Glutamatergic neuron (in vitro differentiated cells): ENCODE measurements at regions not wholly inside any gene's neighbourhood (a gene's known extent, or its start where the extent isn't known, plus 50 kb on each side); places are given as distances from the start of the nearest gene placed in this dataset.
A peak's percentile ranks its signal among the peaks of the same experiment; 100 is the strongest.

Experiments used
- DNase-seq: peaks from one replicate; pipeline ENCODE4 v3.0.0; 2022
- H3K27ac Mint-ChIP-seq: one replicate; pipeline ENCODE4 v1.8.0; 2020; ENCODE audit warnings: mild to moderate bottlenecking, mixed read lengths, inconsistent platforms; ENCODE audit not compliant: unreplicated experiment
- H3K27me3 Mint-ChIP-seq: one replicate; pipeline ENCODE4 v1.8.0; 2020; ENCODE audit warnings: mild to moderate bottlenecking, moderate library complexity, mixed read lengths, inconsistent platforms; ENCODE audit not compliant: unreplicated experiment
- H3K36me3 Mint-ChIP-seq: one replicate; pipeline ENCODE4 v1.8.0; 2020; ENCODE audit warnings: mild to moderate bottlenecking, mixed read lengths, inconsistent platforms; ENCODE audit not compliant: unreplicated experiment
- H3K4me1 Mint-ChIP-seq: one replicate; pipeline ENCODE4 v1.8.0; 2020; ENCODE audit warnings: mild to moderate bottlenecking, low read depth, mixed read lengths, inconsistent platforms; ENCODE audit not compliant: unreplicated experiment
- H3K4me3 Mint-ChIP-seq: one replicate; pipeline ENCODE4 v1.8.0; 2020; ENCODE audit warnings: mild to moderate bottlenecking, mixed read lengths, inconsistent platforms; ENCODE audit not compliant: unreplicated experiment
- H3K9me3 Mint-ChIP-seq: one replicate; pipeline ENCODE4 v1.8.0; 2020; ENCODE audit warnings: mild to moderate bottlenecking, moderate library complexity, mixed read lengths, inconsistent platforms; ENCODE audit not compliant: unreplicated experiment
- CTCF ChIP-seq: fragments of 200-600 bp; sonication (generic); IDR thresholded peaks from one replicate; pipeline ENCODE4 v1.5.0; 2021; ENCODE audit not compliant: partially characterized antibody, unreplicated experiment

GRCh38 chr19:29328586-29328985 lies 115.6 kb upstream of the UQCRFS1 start:
- Mint-ChIP-seq H3K9me3 (peaks cover 9% of the 10 kb centered on the region), H3K4me1 (peaks cover 26% of the 10 kb centered on the region), H3K27ac (no peak overlapping the region), H3K4me3 (no peak overlapping the region), H3K27me3 (peaks cover 11% of the 10 kb centered on the region), H3K36me3 (peaks cover 14% of the 10 kb centered on the region)
- no peak for DNase-seq
- no peak for TF ChIP-seq CTCF

- Mint-ChIP-seq H3K9me3 (peaks cover 9% of the 10 kb centered on the region), H3K4me3 (no peak overlapping the region), H3K36me3 (peaks cover 16% of the 10 kb centered on the region), H3K4me1 (peaks cover 22% of the 10 kb centered on the region), H3K27me3 (peaks cover 11% of the 10 kb centered on the region), H3K27ac (no peak overlapping the region)
- no peak for TF ChIP-seq CTCF
- no peak for DNase-seq
Measured at GRCh38 chr19:29329460-29330134, 116.6 kb upstream of the UQCRFS1 start.

GRCh38 chr19:29336425-29336824 lies 123.5 kb upstream of the UQCRFS1 start:
- peaks cover 18% of the 10 kb centered on the region for H3K9me3 Mint-ChIP-seq
- peaks cover 13% of the 10 kb centered on the region for H3K4me1 Mint-ChIP-seq
- H3K4me3 Mint-ChIP-seq = peak overlapping the region; percentile 28
- no peak for DNase-seq
- peak overlapping the region; percentile 36 for H3K27ac Mint-ChIP-seq
- no peak for TF ChIP-seq CTCF
- peaks cover 7% of the 10 kb centered on the region for H3K27me3 Mint-ChIP-seq
- H3K36me3 Mint-ChIP-seq = peaks cover 14% of the 10 kb centered on the region

- Mint-ChIP-seq H3K4me3 (no peak overlapping the region), H3K27me3 (peaks cover 5% of the 10 kb centered on the region), H3K27ac (no peak overlapping the region), H3K4me1 (peaks cover 13% of the 10 kb centered on the region), H3K36me3 (peaks cover 20% of the 10 kb centered on the region), H3K9me3 (peaks cover 18% of the 10 kb centered on the region)
- DNase-seq = no peak
- no peak for TF ChIP-seq CTCF
Measured at GRCh38 chr19:29337029-29337428, 124.1 kb upstream of the UQCRFS1 start.

GRCh38 chr19:29338480-29338879 lies 125.5 kb upstream of the UQCRFS1 start:
- no peak for DNase-seq
- H3K9me3 Mint-ChIP-seq = peaks cover 20% of the 10 kb centered on the region
- H3K27ac Mint-ChIP-seq = peak overlapping the region; percentile 81
- TF ChIP-seq CTCF = no peak
- H3K4me1 Mint-ChIP-seq = peaks cover 13% of the 10 kb centered on the region
- peak overlapping the region; percentile 61 for H3K4me3 Mint-ChIP-seq
- H3K27me3 Mint-ChIP-seq = peaks cover 5% of the 10 kb centered on the region
- peaks cover 26% of the 10 kb centered on the region for H3K36me3 Mint-ChIP-seq
